Activated CD8-positive, alpha-beta T cell treated with anti-CD3 and anti-CD28 coated beads for 36 hours (primary cell): ENCODE measurements at regions not wholly inside any gene's neighbourhood (a gene's known extent, or its start where the extent isn't known, plus 50 kb on each side); places are given as distances from the start of the nearest gene placed in this dataset.

ENCODE experiments used
- ATAC-seq: fragments of 200-7000 bp; cut with Tn5 transposase; one replicate; pipeline ENCODE4 v1.10.0; 2021; ENCODE audit warnings: mild to moderate bottlenecking, moderate library complexity
- CTCF ChIA-PET: fragments of 350-600 bp; sonication (Branson Sonifier 250); formaldehyde crosslinking; loops from one replicate; lab custom pipeline; 2021; ENCODE audit warnings: antibody characterized with exemption; lab: Charles Lee
- POLR2A ChIA-PET: fragments of 350-600 bp; sonication (Branson Sonifier 250); formaldehyde crosslinking; loops from one replicate; lab custom pipeline; 2021; ENCODE audit warnings: antibody characterized with exemption; lab: Charles Lee
- DNase-seq: peaks from one replicate; pipeline ENCODE4 v3.0.0-alpha.2; 2020
- H3K27ac Mint-ChIP-seq: one replicate; pipeline ENCODE4 v1.8.0; 2021; ENCODE audit warnings: mild to moderate bottlenecking, mixed read lengths
- H3K27me3 Mint-ChIP-seq: one replicate; pipeline ENCODE4 v1.8.0; 2021; ENCODE audit warnings: mixed read lengths
- H3K36me3 Mint-ChIP-seq: one replicate; pipeline ENCODE4 v1.8.0; 2021; ENCODE audit warnings: low read depth, mixed read lengths
- H3K4me1 Mint-ChIP-seq: one replicate; pipeline ENCODE4 v1.8.0; 2021; ENCODE audit warnings: low read depth, mixed read lengths
- H3K4me3 Mint-ChIP-seq: one replicate; pipeline ENCODE4 v1.8.0; 2021; ENCODE audit warnings: mild to moderate bottlenecking, moderate library complexity, mixed read lengths
- H3K9me3 Mint-ChIP-seq: one replicate; pipeline ENCODE4 v1.8.0; 2021; ENCODE audit warnings: mixed read lengths
- CTCF ChIP-seq: fragments of 200-600 bp; IDR thresholded peaks from one replicate; pipeline ENCODE4 v1.8.0; 2022; ENCODE audit warnings: antibody characterized with exemption, mild to moderate bottlenecking
- intact Hi-C: fragments of 100-400 bp; cut with micrococcal nuclease; formaldehyde crosslinking; loops from one replicate; pipeline ENCODE4 v1.10.0; 2022

GRCh38 chr22:48974443-48975315, 853.0 kb downstream of the BRD1 start:
- intact Hi-C loops, result no loop called here
- ChIA-PET POLR2A (no interaction called here), CTCF (interaction anchor here (0.7 kb wide), 1 partner anchor 838 kb away, joined by 3 read pairs; no protein-coding TSS in a partner anchor)
- H3K27me3 Mint-ChIP-seq, result peaks cover 9% of the 10 kb centered on the region
- no peak for TF ChIP-seq CTCF
- H3K36me3 Mint-ChIP-seq, result no peaks in the 10 kb centered on the region
- no peaks in the 10 kb centered on the region for H3K4me1 Mint-ChIP-seq
- ATAC-seq (no peak), DNase-seq (no peak)
- no peak overlapping the region for H3K4me3 Mint-ChIP-seq
- H3K9me3 Mint-ChIP-seq, result no peaks in the 10 kb centered on the region
- no peak overlapping the region for H3K27ac Mint-ChIP-seq

- Mint-ChIP-seq H3K9me3 (no peaks in the 10 kb centered on the region), H3K27me3 (peaks cover 5% of the 10 kb centered on the region), H3K27ac (no peak overlapping the region), H3K4me1 (no peaks in the 10 kb centered on the region), H3K4me3 (no peak overlapping the region), H3K36me3 (no peaks in the 10 kb centered on the region)
- intact Hi-C loops, result no loop called here
- POLR2A ChIA-PET, result no interaction called here
- DNase-seq, result no peak
- CTCF ChIA-PET, result no interaction called here
- no peak for TF ChIP-seq CTCF
- no peak for ATAC-seq
Measured at GRCh38 chr22:48973694-48974041, 854.0 kb downstream of the BRD1 start.

GRCh38 chr22:48972979-48973693, 854.5 kb downstream of the BRD1 start:
- Mint-ChIP-seq H3K27ac (no peak overlapping the region), H3K9me3 (no peaks in the 10 kb centered on the region), H3K36me3 (no peaks in the 10 kb centered on the region), H3K27me3 (peaks cover under 1% of the 10 kb centered on the region), H3K4me1 (no peaks in the 10 kb centered on the region), H3K4me3 (no peak overlapping the region)
- intact Hi-C loops, result no loop called here
- ChIA-PET CTCF (no interaction called here), POLR2A (no interaction called here)
- no peak for DNase-seq
- ATAC-seq, result no peak
- TF ChIP-seq CTCF, result no peak

- no peak overlapping the region for H3K4me3 Mint-ChIP-seq
- intact Hi-C loops, result no loop called here
- no peaks in the 10 kb centered on the region for H3K4me1 Mint-ChIP-seq
- H3K27ac Mint-ChIP-seq, result no peak overlapping the region
- ATAC-seq, result peak; percentile 61
- H3K27me3 Mint-ChIP-seq, result peaks cover 7% of the 10 kb centered on the region
- peak; percentile 59 for TF ChIP-seq CTCF
- CTCF ChIA-PET, result no interaction called here
- peak; percentile 36 for DNase-seq
- H3K36me3 Mint-ChIP-seq, result no peaks in the 10 kb centered on the region
- no peaks in the 10 kb centered on the region for H3K9me3 Mint-ChIP-seq
- POLR2A ChIA-PET, result interaction anchor here (0.6 kb wide), 1 partner anchor 9 kb away, joined by 4 read pairs; no protein-coding TSS in a partner anchor
Measured at GRCh38 chr22:48968201-48968959, 859.3 kb downstream of the BRD1 start.
